Stomach (tissue), 8 donors: ENCODE measurements at regions not wholly inside any gene's neighbourhood (a gene's known extent, or its start where the extent isn't known, plus 50 kb on each side); places are given as distances from the start of the nearest gene placed in this dataset.
A peak's percentile ranks its signal among the peaks of the same experiment; 100 is the strongest.

Experiments used
- DNase-seq, 2 donors: peaks; one replicate each; pipeline versions ENCODE4 v3.0.0 to v3.0.0-alpha.2; 2013 to 2019
- H3K27ac ChIP-seq, 5 donors: fragments of 200-600 bp in 4 of 5; sonication (generic) in 4 of 5; one replicate each; pipeline ENCODE4 v1.5.1; 2013 to 2019; ENCODE audit warnings: mild to moderate bottlenecking in 1 of 5, moderate library complexity in 1 of 5
- H3K27me3 ChIP-seq, 3 donors: fragments of 200-600 bp; sonication (generic); one replicate each; pipeline ENCODE4 v1.5.1; 2017 to 2019; ENCODE audit warnings: mixed run types in 1 of 3
- H3K36me3 ChIP-seq, 4 donors: fragments of 200-600 bp; sonication (generic); 1 replicate in 3 of 4; 2 replicates in 1 of 4; pipeline ENCODE4 v1.5.1; 2016 to 2019
- H3K4me1 ChIP-seq, 4 donors: fragments of 200-600 bp; sonication (generic); one replicate each; pipeline ENCODE4 v1.5.1; 2016 to 2019
- H3K4me3 ChIP-seq, 4 donors: fragments of 200-600 bp; sonication (generic) in 3 of 4; one replicate each; pipeline ENCODE4 v1.5.1; 2016 to 2019; ENCODE audit warnings: mild to moderate bottlenecking in 1 of 4
- H3K9me3 ChIP-seq, 4 donors: fragments of 200-600 bp; sonication (generic); one replicate each; pipeline ENCODE4 v1.5.1; 2016 to 2019
- CTCF ChIP-seq, 7 experiments: fragments of 450-650 bp in 4 of 7; fragments of 200-600 bp in 3 of 7; sonication (generic) in 3 of 7; IDR thresholded peaks; one replicate each; pipeline ENCODE4 v1.5.1; 2016 to 2019; ENCODE audit warnings: antibody characterized with exemption in 7 of 7, control low read depth in 2 of 7, mild to moderate bottlenecking in 1 of 7
- EP300 ChIP-seq: sonication (generic); formaldehyde crosslinking; IDR thresholded peaks from one replicate; pipeline ENCODE4 v1.6.1; 2017; ENCODE audit warnings: antibody characterized with exemption
- POLR2A ChIP-seq, 4 donors: fragments of 450-650 bp; IDR thresholded peaks; one replicate each; pipeline ENCODE4 v1.6.1; 2016; ENCODE audit warnings: antibody characterized with exemption in 4 of 4, control low read depth in 2 of 4, mild to moderate bottlenecking in 1 of 4, moderate library complexity in 1 of 4
- POLR2AphosphoS5 ChIP-seq, 3 donors: sonication (generic); formaldehyde crosslinking; IDR thresholded peaks; one replicate each; pipeline ENCODE4 v1.6.1; 2016; ENCODE audit warnings: antibody characterized with exemption in 3 of 3
- WGBS, 5 donors: extraction: QIAGEN DNeasy Blood & Tissue Kit in 3 of 5; methylation state at CpG; one replicate each; pipeline versions ENCODE4 v1.1.5 to v1.1.7; 2013 to 2018; 5-methylcytosine and 5-hydroxymethylcytosine counted together
- intact Hi-C: fragments of 100-400 bp; cut with DNase I; formaldehyde crosslinking; loops from one replicate; pipeline ENCODE4 v1.15.1; 2023; ENCODE audit warnings: low total_unique reads
- donor health status: healthy with polysubstance abuse.
- donor health status: Bipolar disorder and iron deficiency.
- donor health status: healthy.

- no peak overlapping the region for H3K27ac ChIP-seq
- H3K36me3 ChIP-seq = no peaks in the 10 kb centered on the region
- intact Hi-C loops = no loop called here
- no peaks in the 10 kb centered on the region for H3K4me1 ChIP-seq
- no peak overlapping the region for H3K4me3 ChIP-seq
- H3K9me3 ChIP-seq = no peaks in the 10 kb centered on the region
- DNase-seq = no peak
- no peaks in the 10 kb centered on the region for H3K27me3 ChIP-seq
- 81 to 87% (median 84%) methylated on average over 7 of the region's 7 CpGs for WGBS, 5 donors
- TF ChIP-seq CTCF (IDR thresholded peaks at IDR 0.05) (no peak), POLR2A (IDR thresholded peaks at IDR 0.05) (no peak), EP300 (no peak)
Observed at GRCh38 chr7:115356999-115357702, 435.3 kb downstream of the MDFIC start.

- 23 to 33% (median 27%) methylated on average over 2 of the region's 2 CpGs for whole genome bisulfite sequencing, 5 donors
- H3K27me3 ChIP-seq = no peaks in the 10 kb centered on the region
- TF ChIP-seq POLR2AphosphoS5 (IDR thresholded peaks at IDR 0.05) (no peak), CTCF (IDR thresholded peaks at IDR 0.05) (peak in 3 of 7 experiments; percentile 17 to 25 (median 21))
- H3K4me1 ChIP-seq = no peaks in the 10 kb centered on the region
- H3K9me3 ChIP-seq = no peaks in the 10 kb centered on the region
- peak in 1 of 2 donors; percentile 19 for DNase-seq
- H3K4me3 ChIP-seq = no peak overlapping the region
- no peaks in the 10 kb centered on the region for H3K36me3 ChIP-seq
- intact Hi-C loops = no loop called here
- no peak overlapping the region for H3K27ac ChIP-seq
Observed at GRCh38 chr7:115356139-115356746, 434.3 kb downstream of the MDFIC start.

GRCh38 chr7:115354925-115355324 lies 433.0 kb downstream of the MDFIC start:
- TF ChIP-seq EP300 (no peak), POLR2A (IDR thresholded peaks at IDR 0.05) (no peak), POLR2AphosphoS5 (IDR thresholded peaks at IDR 0.05) (no peak), CTCF (IDR thresholded peaks at IDR 0.05) (no peak)
- Histone ChIP-seq H3K27me3 (no peaks in the 10 kb centered on the region), H3K36me3 (no peaks in the 10 kb centered on the region), H3K4me1 (no peaks in the 10 kb centered on the region), H3K9me3 (no peaks in the 10 kb centered on the region), H3K27ac (no peak overlapping the region), H3K4me3 (no peak overlapping the region)
- no peak for DNase-seq
- intact Hi-C loops = no loop called here
- WGBS, 5 donors = 69 to 96% (median 82%) methylated on average over 1 of the region's 1 CpG

GRCh38 chr7:115352375-115352774 lies 430.5 kb downstream of the MDFIC start:
- Histone ChIP-seq H3K9me3 (no peaks in the 10 kb centered on the region), H3K27ac (no peak overlapping the region), H3K27me3 (no peaks in the 10 kb centered on the region), H3K36me3 (no peaks in the 10 kb centered on the region), H3K4me1 (no peaks in the 10 kb centered on the region), H3K4me3 (no peak overlapping the region)
- DNase-seq = no peak
- WGBS, 5 donors = 63 to 77% (median 71%) methylated on average over 2 of the region's 2 CpGs
- intact Hi-C loops = no loop called here
- TF ChIP-seq CTCF (IDR thresholded peaks at IDR 0.05) (no peak), POLR2AphosphoS5 (IDR thresholded peaks at IDR 0.05) (no peak), POLR2A (IDR thresholded peaks at IDR 0.05) (no peak), EP300 (no peak)
